HG02759 (cell line): ENCODE measurements at regions not wholly inside any gene's neighbourhood (a gene's known extent, or its start where the extent isn't known, plus 50 kb on each side); places are given as distances from the start of the nearest gene placed in this dataset.

Source experiments
- ATAC-seq: cut with Tn5 transposase; IDR thresholded peaks from one replicate; pipeline ENCODE4 v1.9.1; 2021; ENCODE audit warnings: mild to moderate bottlenecking, moderate library complexity; ENCODE audit not compliant: unreplicated experiment

DNA sequence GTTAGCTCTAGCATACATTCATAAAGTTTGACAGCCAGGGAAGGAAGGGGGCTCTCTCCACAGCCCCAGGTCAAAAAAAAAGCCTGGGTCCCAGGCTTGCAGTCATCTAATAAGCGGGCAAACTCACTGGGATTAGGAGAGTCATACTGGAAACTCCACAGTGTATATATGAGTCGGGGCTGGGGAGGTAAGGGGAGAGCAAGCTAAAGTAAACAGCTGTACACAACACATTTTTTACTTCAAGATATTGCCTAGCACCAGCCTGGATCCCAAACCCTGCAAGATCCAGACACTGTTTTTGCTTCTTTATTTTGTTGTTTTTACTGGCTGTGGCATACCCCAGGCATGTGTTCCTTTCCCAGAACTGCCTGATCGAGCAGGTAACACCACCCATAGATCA is 291.3 kb upstream of the TANK start:
- ATAC-seq, result no peak

DNA sequence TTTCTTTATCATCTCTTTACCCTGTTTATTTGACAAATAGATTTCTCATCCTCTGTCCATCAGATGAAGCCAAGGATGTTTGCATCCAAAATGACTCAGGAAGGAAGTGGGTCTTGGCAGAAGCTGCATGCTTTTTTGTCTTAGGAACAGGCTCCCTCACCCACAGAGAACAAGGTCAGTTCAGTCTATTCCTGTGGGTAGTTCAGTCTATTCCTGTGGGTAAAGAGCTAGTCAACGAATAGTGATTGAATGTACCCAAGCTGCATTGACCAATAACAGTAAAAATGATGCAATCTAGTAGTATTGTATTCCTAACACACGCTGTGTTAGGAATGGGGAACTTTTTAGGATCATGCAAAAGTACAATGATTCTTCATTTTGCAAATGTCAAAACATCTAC is 290.8 kb upstream of the TANK start:
- no peak for ATAC-seq

GRCh38 chr2:160870729-160871465 is 289.3 kb upstream of the TANK start:
- ATAC-seq, result no peak

DNA sequence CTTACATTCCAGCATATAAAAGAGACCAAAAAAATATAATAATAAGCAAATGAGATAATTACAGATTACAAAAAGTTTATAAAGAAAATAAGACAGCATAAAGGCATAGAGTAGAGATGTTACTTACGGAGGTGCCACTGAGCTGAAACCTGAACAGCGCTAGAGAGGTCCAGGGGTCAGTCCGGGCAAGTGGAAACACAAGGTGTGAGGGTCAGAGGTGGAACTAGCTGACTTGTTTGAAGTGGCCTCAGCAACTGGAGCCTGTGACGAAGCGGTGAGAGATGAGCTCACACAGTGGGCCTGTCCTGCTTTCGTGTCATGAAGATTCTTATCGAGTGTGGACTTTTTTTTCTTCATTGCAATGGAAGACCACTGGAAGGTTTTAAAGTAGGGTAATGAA is 288.3 kb upstream of the TANK start:
- ATAC-seq, result no peak

- no peak for ATAC-seq
Measured at GRCh38 chr2:160876029-160876428, 284.2 kb upstream of the TANK start.

DNA sequence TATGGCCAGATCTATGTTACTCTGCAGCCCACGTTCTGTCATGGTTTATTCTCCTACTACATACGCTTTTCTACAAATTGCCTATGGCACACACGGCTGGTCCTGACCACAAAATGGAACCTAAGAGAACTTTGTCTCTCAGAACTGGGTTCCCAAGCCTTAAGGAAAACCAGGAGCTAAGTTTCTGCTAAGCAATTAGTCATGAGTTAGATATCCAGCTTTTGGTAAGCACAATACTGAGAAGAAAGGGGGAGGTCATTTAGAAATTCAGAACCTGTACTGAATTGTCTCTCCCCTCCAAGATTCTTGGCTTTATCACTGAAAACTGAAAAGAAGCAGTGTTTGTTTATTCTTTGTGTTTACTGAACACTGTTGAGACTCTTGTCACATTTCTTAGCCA is 283.5 kb upstream of the TANK start:
- ATAC-seq, result no peak

DNA sequence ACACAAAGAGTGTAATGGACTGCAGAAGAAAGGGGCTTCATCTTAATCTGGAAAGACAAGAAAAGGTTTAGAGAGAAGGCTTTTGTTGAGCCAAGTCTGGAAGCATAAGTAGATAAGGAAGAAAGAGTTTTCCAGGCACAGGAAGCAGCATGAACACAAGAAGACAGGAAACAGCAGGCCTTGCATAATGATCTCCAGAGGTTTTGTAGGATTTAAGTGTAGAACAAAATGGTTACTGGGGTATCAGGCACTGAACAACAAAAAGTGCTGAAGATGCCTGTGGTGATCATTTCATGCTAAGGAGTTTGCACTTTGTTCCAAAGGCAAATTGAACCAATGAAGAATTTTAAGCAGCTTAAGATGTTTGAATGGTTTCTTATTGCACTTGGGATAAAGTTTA is 281.6 kb upstream of the TANK start:
- ATAC-seq, result no peak

DNA sequence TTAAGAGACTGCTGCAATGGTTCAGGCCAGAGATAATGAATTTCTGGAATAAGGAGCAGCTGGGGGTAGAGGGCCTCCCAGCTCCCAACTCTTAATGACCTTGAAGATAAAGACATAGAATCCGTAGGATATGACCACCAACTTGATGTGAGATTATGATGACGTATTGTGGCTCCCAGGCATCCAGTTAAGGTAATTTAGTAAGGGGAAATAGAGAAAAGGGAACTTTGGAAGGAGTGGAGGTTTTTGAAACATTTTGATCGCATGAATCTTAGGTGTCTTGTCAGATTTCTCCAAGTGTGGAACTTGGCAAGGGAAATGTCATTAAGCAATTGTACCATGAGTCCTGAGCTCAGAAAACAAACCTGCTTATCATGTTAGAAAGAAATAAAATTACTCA is 277.3 kb upstream of the TANK start:
- no peak for ATAC-seq

GRCh38 chr2:160884056-160884455 is 276.2 kb upstream of the TANK start:
- no peak for ATAC-seq

GRCh38 chr2:160889439-160890170 is 270.6 kb upstream of the TANK start:
- ATAC-seq, result no peak

GRCh38 chr2:160890667-160891352 is 269.4 kb upstream of the TANK start:
- ATAC-seq, result no peak

DNA sequence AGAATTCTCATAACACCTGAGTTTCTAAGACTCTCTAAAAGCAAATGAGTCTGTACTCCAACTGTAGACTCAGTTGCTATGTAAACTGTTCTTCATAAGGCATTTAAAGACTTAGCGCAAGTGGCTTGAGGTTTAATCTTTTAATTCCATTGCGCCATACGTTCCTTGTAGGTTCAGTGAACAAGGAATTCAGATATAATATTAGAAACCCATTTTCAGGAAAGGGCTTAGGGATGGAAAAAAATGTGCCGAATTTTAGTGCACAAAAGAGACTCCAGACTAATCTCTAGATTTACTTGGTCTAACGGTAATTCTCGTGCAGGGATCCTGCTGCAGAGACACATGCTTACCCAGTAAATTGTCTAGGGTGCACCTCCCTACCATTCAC is 268.9 kb upstream of the TANK start:
- ATAC-seq, result no peak

GRCh38 chr2:160892204-160892603 is 268.0 kb upstream of the TANK start:
- ATAC-seq, result no peak

GRCh38 chr2:160893581-160893980 is 266.6 kb upstream of the TANK start:
- no peak for ATAC-seq

DNA sequence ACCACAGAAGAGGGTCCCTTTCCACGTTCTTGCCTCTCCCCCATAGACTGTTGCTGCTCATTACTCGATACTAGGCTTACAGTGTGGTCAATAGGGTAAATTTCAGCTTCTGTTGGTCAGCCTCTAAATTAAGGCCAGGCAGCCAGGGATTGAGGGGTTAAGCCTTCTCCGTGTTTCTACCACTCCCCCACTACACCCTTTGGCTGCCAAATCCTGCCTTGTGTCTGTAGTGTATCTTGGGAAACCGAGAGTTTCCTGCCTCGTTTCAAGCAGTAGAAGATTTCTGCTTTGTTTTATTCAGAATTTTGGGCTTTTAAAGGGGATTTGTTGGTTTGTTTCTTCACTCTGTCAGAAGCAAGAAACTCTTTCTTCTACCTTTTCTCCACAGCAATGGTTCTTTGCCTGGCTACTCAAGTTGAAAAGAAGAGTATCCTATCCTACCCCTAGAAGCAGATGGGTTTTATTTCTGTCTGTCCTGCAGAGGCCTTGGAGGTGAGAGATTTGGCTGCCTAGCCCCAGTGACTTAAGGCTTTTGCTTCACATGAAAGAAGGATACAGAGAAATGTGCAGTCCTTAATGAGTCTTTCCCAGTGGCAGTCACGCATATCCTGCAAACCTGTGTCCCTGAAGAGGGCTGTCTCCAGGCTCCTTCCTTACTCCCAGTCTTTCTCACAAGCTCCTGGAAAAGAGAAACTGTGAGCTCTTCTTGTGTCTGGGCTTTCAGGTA is 261.5 kb upstream of the TANK start:
- ATAC-seq, result no peak

DNA sequence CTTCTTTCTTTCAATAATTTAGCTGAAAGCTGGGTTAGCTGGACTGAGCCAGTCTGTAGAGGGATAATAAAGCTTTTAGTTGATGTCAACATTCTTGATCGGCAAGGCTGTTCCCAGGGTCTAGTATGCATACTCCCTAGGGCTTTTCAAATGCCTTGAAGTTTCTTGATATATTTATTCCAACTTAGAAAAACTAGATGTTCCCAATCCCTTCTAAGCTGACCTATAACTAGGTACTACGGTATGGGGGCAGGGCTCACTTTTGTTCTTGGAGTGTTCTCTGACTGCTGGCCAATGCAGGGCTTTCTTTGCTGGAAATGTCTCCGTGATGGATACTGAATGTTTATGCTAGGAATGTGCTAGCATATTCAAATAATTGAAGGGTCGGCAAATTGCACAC is 258.6 kb upstream of the TANK start:
- no peak for ATAC-seq

DNA sequence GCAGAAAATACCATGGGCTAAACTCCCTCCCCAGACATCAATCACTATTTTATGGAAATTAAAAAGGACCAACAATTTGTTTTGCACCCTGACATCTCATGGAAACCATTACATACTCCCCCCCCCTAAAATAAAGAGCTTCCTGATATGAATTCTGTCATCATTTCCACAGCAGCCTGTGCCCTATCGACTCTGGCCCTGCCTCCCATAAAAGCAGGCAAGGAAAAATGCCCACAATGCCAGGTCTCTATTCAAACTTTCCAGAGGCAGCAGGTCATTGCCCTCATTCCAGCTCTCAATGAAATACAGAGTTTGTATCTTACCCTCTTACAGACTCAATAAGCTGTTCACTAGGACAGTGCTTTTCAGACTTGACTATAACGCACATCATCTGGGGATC is 254.4 kb upstream of the TANK start:
- ATAC-seq, result no peak

GRCh38 chr2:160906878-160907277 is 253.3 kb upstream of the TANK start:
- no peak for ATAC-seq

GRCh38 chr2:160907738-160908137 is 252.5 kb upstream of the TANK start:
- ATAC-seq, result no peak

- ATAC-seq, result no peak
Measured at GRCh38 chr2:160908157-160908556, 252.1 kb upstream of the TANK start.

DNA sequence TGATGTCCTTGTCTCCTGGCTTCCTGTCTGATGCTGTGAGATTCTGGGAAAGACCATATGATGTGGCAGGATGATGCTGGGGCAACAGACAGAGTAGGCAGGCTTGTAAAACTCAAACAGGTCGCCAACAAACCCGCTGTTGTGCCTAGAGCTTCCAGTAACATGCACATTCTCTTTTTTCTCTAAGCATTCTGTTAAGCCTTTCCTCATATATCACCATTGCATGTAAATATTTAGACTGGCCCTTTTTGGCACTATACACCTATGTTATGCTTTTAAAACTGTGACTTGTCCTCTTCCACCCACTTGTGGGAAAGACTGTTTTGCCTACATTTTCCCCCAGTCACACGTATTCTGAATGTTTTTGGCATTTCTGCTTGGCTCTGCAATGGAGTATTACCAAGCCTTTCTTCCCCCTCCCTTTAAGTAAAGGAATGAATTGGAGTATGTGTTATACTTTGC is 250.4 kb upstream of the TANK start:
- ATAC-seq, result no peak
